Esophagus muscularis mucosa (tissue), 3 donors: ENCODE measurements at regions not wholly inside any gene's neighbourhood (a gene's known extent, or its start where the extent isn't known, plus 50 kb on each side); places are given as distances from the start of the nearest gene placed in this dataset.

Source experiments
- CTCF ChIP-seq, 3 experiments: fragments of 200-600 bp in 2 of 3; fragments of 450-650 bp in 1 of 3; sonication (generic) in 2 of 3; IDR thresholded peaks; one replicate each; pipeline ENCODE4 v1.5.1; 2017 to 2019; ENCODE audit warnings: antibody characterized with exemption in 3 of 3, mild to moderate bottlenecking in 2 of 3, moderate library complexity in 1 of 3
- POLR2A ChIP-seq: fragments of 450-650 bp; IDR thresholded peaks from one replicate; pipeline ENCODE4 v1.6.1; 2017; ENCODE audit warnings: antibody characterized with exemption, moderate library complexity, mild to moderate bottlenecking, low read depth
- POLR2AphosphoS5 ChIP-seq, 2 donors: sonication (generic); formaldehyde crosslinking; IDR thresholded peaks; one replicate each; pipeline ENCODE4 v1.6.1; 2017; ENCODE audit warnings: antibody characterized with exemption in 2 of 2

GRCh38 chr12:73951956-73952703, 585.5 kb upstream of the ATXN7L3B start:
- no peak for TF ChIP-seq CTCF (IDR thresholded peaks at IDR 0.05)
- no peak for TF ChIP-seq POLR2A
- TF ChIP-seq POLR2AphosphoS5 (IDR thresholded peaks at IDR 0.05) = no peak
